ENCODE measurements at regions not wholly inside any gene's neighbourhood (a gene's known extent, or its start where the extent isn't known, plus 50 kb on each side); places are given as distances from the start of the nearest gene placed in this dataset.

DNA sequence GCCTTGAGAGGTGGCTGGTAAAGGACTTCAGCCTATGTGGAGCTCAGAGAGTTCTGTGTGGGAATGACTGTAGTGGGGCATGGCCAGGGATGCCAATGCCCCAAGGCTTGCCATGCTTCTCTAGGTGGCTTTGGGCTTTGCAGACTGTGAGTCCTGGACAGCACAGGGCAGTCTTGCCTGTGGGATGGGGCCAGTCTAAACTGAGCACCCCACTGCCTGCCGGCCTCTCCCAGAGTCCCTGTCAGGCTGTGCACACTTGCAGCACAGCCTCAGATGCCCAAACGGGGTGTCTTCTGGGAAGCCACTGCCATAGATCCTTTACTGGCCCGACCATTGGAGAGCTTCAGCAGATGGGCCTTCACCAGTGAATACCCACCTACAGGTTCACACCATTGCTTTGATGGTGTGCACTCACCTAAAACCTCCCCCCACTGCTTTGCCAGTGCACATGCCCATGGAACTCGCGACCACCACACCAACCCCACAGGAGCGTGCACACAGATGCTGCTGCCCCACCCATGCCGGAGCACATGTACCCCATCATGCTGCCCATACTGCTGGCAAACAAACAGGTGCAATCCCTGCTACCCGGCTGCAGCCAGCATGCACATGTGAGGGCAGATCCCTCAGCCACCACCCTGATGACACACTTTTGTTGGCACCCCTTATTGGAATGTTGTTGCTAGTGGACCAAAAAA, 97.3 kb upstream of the CNKSR2 start:
- Mint-ChIP-seq H3K36me3 (ENCODE audit: low read depth) (no peaks in the 10 kb centered on the region), H3K9me3 (no peaks in the 10 kb centered on the region), H3K4me3 (no peak overlapping the region), H3K27ac (no peak overlapping the region), H3K4me1 (no peaks in the 10 kb centered on the region), H3K27me3 (no peaks in the 10 kb centered on the region)
- no peak for DNase-seq
- POLR2A ChIA-PET, result no interaction called here
- CTCF ChIA-PET, result no interaction called here

DNA sequence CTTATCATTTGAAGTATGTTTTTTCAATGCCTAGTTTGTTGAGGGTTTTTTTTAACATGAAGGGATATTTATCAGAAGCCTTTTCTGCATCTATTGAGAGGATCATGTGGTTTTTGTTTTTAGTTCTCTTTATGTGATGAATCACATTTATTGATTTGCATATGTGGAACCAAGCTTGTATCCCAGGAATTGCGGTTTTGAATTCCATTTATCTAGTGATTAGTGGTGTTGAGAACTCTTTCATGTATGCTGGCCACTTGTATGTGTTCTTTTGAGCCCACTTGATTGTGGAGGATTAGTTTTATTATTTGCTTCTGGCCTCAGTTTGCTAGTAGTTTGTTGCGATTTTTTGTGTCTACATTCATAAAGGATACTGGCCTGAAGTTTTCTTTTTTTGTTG, 85.0 kb upstream of the CNKSR2 start:
- ChIA-PET CTCF (no interaction called here), POLR2A (no interaction called here)
- Mint-ChIP-seq H3K9me3 (no peaks in the 10 kb centered on the region), H3K36me3 (ENCODE audit: low read depth) (no peaks in the 10 kb centered on the region), H3K27ac (no peak overlapping the region), H3K4me1 (no peaks in the 10 kb centered on the region), H3K27me3 (peaks cover 3% of the 10 kb centered on the region), H3K4me3 (no peak overlapping the region)
- no peak for DNase-seq

DNA sequence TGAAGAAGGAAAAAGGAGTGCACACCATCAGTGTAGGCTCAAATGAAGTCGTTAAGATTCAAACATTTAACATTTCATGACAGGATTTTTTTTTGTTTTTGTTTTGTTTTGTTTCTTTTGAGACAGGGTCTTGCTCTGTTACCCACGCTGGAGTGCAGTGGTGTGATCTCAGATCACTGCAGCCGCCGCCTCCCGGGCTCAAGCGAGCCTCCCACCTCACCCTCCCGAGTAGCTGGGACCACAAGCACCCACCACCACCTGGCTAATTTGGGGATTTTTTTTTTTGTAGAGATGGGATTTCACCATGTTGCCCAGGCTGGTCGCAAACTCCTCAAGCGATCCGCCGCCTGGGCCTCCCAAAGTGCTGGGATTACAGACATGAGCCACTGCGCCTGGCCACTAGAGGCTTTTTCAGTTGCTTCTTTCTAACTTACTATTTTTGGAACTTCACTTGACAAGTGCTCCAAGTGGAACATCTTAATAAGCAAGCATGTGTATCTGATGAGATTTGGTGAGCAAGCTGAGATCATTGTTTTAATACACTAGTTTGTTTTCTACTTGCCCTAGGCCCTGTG, 78.9 kb upstream of the CNKSR2 start:
- CTCF ChIA-PET, result no interaction called here
- no peaks in the 10 kb centered on the region for H3K36me3 Mint-ChIP-seq (ENCODE audit: low read depth)

DNA sequence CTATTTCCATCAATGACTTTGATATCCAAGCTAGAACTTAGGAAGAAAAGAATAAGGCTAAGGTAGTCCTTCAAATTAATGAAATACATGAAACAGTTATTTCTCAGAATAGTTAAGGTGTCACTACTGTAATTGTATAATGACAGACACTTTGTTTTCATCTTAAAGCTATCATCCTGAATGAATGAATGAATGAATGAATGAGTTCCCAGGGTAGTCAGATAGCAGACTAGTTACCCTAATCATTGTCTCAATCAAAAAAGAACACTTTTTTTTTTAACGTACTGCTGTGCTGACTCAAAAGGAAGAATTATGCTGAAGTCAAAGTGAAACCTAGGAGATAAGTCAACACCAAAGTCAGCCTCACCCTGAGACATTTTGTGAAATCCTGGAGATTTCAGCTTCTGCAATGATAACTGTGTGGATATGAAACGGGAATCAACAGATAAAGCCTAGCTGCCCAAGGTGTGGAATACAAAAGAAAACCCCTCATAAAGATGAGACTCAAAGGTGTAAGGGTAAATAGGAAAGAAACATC, 68.3 kb upstream of the CNKSR2 start:
- Mint-ChIP-seq H3K9me3 (no peaks in the 10 kb centered on the region), H3K36me3 (ENCODE audit: low read depth) (no peaks in the 10 kb centered on the region), H3K4me1 (peaks cover 5% of the 10 kb centered on the region), H3K4me3 (no peak overlapping the region), H3K27ac (no peak overlapping the region), H3K27me3 (no peaks in the 10 kb centered on the region)
- DNase-seq, result no peak
- ChIA-PET POLR2A (no interaction called here), CTCF (no interaction called here)

More for the DNA sequence above, 78.9 kb upstream of the CNKSR2 start:
- Mint-ChIP-seq H3K9me3 (no peaks in the 10 kb centered on the region), H3K27ac (no peak overlapping the region), H3K27me3 (no peaks in the 10 kb centered on the region), H3K4me3 (no peak overlapping the region), H3K4me1 (no peaks in the 10 kb centered on the region)
- POLR2A ChIA-PET, result no interaction called here
- DNase-seq, result no peak

DNA sequence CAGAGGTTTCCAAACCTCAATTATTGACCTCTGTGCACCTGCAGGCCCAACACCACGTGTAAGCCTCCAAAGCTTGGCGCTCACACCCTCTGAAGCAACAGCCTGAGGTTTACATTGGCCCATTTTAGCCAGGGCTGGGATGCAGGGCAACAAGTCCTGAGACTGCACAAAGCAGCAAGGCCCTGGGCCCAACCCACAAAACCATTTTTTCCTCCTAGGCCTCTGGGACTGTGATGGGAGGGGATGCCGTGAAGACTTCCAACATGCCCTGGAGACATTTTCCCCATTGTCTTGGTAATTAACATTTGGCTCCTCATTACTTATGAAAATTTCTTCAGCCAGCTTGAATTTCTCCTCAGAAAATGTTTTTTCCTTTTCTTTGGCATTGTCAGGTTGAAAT, 54.9 kb upstream of the CNKSR2 start:
- Mint-ChIP-seq H3K4me1 (no peaks in the 10 kb centered on the region), H3K36me3 (ENCODE audit: low read depth) (no peaks in the 10 kb centered on the region), H3K27me3 (no peaks in the 10 kb centered on the region), H3K4me3 (no peak overlapping the region), H3K27ac (no peak overlapping the region), H3K9me3 (peaks cover 2% of the 10 kb centered on the region)
- ChIA-PET POLR2A (no interaction called here), CTCF (no interaction called here)
- no peak for DNase-seq

Measured in activated CD4-positive, alpha-beta T cell treated with anti-CD3 and anti-CD28 coated beads, Interleukin-2, amount 10 ng/mL, durations not matched to agents 7 days and 5 days (primary cell).